GM21447 (cell line): ENCODE measurements at regions not wholly inside any gene's neighbourhood (a gene's known extent, or its start where the extent isn't known, plus 50 kb on each side); places are given as distances from the start of the nearest gene placed in this dataset.

Experiments
- ATAC-seq: cut with Tn5 transposase; IDR thresholded peaks from one replicate; pipeline ENCODE4 v1.9.1; 2021; ENCODE audit not compliant: unreplicated experiment

DNA sequence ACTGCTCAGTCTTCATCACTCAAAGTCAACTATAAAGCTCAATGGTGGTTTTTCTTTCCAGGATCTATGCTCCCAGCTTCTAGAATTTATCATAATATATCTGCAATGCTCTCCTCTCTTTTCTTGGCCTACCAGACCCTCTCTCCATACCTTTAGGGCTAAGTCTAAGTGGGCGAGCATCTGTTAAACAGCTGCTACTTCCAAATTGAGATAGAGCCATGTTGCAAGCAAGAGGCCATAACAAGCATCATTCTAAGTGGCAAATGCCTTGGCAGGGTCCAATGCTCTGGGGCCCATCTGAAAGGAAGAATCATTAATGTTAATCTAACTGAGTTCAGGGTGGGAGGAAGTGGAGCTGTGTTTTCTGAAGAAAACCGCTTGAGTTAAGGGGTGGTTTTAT lies 324.0 kb downstream of the TLR4 start:
- ATAC-seq: no peak

DNA sequence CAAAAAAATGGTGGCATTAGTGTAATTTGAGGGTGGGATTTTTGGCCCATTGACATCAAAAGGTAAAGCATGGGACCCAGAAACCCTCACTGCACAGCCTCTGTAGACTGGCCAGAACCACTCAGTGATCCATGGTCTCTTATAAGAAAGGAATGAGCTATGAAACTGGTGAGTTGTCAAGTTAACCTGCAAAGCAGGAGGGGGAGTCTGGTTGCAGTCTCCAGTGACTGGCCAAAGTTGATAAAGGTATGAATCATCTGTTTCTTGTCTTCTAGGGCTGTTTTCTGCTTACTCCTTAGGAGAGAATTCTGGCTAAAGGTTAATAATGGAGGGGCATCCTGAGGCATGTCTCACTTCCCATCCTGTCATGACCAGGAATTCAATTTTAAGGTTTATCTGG lies 325.2 kb downstream of the TLR4 start:
- no peak for ATAC-seq

DNA sequence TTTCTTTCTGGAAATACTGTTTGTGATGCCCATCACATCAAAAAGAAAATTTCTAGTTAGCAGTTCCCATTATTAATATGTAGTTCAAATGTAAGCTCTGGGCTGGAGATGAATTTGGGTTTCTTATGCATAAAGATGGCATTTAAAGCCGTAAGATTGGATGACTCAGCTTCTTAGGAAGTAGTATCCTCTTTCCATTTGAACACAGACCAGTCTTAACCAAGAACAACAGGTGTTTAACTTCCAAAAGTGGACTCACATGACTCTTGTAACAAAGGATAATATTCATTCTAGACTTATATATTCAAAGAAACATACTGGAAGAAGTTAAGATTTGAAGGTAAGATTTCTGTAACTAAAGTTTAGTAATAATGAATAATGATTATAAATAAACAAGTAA lies 330.5 kb downstream of the TLR4 start:
- no peak for ATAC-seq

DNA sequence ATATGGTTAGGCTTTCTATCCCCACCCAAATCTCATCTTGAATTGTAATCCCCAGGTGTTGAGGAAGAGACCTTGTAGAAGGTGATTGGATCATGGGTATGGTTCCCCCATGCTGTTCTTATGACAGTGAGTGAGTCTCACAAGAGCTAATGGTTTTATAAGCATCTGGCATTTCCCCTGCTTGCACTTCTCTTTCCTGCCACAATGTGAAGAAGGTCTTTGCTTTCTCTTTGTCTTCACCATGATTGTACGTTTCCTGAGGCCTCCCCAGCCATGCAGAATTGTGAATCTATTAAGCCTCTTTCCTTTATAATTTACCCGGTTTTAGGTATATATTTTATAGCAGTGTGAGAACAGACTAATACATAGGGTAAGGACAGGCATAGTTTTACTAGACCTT lies 334.5 kb downstream of the TLR4 start:
- no peak for ATAC-seq

DNA sequence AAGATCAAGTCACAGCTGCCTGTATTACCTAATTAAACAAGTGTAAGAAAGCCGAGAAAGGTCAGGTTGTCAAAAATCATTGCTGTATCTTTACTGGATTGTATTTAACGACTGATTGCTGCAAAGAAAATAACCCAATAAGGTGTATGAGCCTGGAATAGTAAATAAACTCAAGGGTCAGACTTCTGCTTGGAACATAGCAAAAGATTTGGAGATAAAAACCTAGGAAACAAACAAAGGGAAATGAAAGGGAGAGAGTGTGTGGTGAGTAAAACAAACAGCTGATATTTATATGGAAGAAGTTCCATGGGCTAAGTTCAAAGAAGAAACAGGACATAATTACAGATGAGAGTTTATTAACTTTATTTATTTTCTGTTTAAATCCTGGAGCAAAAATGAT lies 354.0 kb downstream of the TLR4 start:
- ATAC-seq: no peak

DNA sequence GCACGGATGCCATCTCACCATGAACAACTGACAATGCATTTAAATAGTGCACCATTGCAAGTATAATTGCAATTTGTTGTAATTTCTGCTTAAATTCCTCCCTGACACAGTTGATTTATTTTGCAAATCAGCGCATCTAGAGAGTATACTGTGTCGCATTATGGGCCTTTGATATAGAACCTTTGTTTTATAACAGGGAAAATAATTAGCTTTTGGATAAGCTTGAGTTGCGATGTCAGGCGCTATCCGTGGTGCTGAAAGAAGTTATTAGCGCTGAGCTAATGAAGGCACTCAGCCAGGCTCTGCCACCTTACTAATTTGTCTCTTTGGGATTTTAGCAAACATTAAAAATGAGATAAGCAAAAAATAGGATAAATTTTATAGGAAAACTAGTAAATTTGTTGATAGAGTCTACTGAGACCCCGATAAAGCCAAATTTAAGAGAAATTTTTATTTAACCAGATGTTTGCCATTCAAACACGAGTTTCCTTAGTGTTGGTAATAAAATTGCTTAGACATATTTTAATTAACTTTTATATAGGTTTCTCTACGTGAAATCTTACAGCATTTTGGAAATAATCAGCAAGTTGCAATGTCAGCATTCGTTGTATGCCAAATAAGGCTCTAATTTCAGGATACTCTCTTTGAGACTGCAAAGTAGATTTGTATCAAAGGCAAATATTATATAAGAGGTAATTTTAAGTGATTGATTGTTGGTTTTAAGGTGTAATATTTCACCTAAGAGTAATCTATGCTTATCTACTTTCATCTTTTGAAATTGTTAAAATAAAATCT lies 355.5 kb downstream of the TLR4 start:
- ATAC-seq: no peak

DNA sequence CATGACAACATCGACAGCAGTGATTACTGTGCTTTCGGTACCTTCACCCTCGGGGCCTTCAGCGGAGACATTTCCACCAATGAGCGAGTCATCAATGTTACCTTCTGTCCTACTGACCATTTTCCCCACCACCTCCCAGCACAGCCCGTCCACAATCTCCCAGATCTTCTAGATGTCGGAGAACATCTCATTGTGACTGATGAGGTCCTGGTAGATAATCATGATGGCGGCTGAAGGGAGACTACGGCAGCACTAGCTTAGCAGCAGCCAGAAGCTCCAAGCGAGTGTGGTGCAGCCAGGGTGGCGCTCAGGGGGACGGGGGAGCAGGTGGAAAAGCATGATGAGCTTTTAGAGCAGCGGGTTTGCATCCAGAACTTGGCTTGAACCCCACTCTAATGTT lies 379.0 kb downstream of the TLR4 start:
- no peak for ATAC-seq

DNA sequence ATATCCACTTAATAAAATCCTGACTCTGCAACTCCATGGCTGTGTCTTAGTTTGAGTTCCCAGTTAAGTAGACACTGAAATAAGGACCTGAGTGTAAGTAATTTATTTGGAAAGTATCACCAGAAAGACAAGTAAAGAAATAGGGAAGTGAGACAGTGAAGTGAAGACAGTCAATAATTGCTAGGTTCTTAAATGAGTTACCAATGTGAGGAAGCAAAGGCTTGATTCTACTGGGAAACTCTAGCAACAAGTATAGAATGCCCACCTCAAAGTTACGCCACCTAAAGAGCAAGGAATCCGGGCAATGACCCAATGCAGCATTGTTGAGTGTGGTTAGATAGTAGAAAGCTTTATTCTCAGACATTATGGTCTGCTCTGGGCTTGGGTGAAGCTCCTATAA lies 383.9 kb downstream of the TLR4 start:
- ATAC-seq: peak; percentile 60

DNA sequence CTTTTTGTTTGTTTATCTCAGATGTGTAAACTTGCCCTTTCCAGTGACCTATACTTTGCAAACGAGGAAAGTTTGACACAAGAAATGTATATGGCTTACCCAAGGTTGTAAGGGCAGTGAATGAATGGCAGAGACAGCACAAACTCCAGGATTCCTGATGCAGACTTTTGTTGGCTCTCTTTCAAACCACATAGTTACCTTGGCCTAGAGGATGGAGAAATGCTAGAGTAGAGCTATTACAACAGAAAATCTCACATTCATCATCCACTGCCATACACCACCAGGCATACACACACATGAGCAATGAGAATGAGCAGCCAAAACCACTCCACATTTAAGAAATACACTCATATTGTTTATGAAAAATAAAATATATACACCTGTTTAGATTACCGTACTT lies 387.0 kb downstream of the TLR4 start:
- ATAC-seq: no peak

DNA sequence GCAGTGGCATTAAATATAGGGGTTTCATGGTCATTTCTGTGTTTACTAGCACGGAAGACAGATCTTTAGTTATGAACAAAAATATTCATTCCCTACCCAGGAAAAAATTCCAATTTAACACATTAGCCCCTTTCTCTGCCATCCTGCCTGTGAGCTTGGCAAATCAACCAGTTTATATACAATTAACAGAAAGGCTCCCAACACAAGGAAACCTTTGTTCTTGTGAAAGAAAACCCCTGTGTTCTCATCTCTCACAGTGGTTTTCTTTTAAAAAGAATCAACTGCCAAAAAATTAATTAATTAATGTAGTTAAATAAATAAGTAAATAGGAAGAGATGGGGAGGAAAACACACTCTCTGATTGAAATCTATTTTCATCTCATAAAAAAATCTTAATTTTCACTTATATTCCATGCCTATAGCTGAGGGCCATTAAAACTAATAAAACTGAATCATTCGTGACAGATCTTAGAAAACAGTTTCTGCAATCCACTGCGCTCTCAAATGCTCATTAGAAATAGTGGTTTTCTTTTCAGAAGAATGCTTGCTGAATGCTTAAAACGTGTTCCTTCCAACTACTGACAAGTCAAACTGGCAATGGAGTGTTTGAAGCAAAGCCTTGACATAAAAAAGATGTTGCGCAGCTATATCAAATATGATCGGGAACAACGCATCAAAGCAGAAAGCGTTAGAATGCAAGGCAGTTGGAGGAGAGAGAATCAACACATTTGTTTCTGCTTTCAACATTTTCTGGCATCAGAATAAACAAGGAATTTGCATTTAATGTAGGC lies 387.7 kb downstream of the TLR4 start:
- no peak for ATAC-seq

DNA sequence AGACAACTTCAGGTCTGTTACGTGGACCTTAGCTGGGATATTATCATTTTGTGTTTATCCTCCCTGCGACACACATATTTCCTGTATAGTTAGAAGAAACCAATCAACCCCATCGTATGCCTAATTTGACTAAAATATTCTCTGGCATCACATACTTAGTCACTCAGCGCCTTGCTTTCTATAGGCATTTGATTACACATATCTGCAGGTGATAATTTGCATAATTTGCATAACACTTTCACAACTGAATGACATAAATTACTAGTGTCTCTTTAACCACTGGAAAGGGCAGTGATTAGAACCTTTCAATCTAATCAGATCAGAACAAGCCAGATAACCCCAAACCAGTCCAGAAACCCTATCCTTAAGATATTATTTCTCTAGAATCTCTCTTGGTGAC lies 390.2 kb downstream of the TLR4 start:
- ATAC-seq: no peak

DNA sequence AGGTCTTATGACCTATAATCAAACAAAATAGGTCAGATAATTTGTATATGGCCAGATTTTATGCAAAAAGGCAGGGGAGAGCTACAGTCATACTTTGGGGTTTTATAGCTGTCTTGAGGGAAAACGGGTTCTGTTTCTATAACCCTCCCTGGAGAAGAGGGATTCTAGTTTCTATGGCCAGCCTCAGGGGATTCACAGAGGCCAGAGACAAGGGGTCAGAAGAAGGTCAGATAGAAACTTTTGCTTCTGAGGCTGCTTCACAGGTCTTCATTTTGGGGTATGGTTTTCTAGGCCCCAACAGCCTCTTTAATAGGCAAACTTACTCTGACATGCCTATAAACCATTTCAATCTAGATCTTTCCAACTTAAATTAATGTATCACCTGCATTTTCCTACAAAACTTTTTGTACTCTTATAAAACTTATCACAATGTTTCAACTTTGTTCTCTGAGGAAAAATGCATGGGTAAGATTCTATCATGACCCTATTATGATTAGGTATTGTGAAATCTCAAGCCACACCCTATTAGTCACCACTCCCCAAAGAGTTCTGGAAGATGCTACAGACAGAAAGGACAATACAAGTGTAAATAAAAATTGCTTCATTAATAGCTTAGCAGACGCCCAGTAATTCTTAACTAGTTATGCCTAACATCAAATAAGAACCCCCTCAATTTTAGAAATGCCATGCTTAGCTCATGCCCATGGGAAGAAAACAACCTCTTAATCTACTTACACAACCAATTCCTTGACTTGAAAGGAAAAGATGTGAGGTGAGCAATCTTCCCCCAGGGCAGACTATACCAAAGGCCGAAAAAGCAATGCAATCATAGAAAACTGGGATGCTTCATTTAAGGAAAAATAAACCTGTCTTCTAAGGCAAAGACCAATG lies 396.6 kb downstream of the TLR4 start:
- ATAC-seq: no peak

DNA sequence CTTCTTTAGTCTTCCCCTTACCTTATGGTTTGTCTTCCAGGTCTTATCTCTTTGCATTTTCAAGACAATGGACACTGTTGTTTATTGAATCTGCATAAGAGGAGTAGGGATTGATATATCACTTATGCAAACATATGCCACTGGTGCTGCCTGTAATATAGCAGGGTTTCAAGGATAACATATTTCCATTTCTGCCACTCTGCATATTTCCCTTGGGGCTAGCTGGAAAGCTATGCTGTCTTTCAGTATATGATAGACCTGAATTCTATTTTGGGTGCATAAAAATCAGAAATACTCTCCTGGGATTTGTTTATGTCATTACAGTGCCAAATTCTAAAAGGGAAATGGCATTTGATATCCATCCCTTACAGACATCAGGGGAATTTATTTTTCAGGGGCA lies 400.2 kb downstream of the TLR4 start:
- ATAC-seq: no peak

DNA sequence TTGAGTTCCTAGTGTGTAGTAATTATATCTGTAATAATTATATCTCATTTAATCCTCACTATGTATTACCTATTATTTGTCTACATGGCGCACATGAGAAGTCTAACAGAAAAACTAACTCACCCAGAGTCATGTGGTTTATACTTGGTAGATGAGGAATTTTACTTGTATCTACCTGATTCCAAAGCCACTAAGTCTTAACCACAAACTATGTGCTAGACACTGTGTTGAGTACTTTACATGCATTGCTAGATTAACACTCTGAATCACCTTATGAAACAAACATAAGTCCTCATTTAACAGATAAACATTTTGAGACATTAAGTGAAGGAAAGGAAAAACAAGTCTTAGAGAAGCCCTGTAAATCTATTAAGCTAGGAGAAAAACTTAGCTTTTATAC lies 404.8 kb downstream of the TLR4 start:
- no peak for ATAC-seq

DNA sequence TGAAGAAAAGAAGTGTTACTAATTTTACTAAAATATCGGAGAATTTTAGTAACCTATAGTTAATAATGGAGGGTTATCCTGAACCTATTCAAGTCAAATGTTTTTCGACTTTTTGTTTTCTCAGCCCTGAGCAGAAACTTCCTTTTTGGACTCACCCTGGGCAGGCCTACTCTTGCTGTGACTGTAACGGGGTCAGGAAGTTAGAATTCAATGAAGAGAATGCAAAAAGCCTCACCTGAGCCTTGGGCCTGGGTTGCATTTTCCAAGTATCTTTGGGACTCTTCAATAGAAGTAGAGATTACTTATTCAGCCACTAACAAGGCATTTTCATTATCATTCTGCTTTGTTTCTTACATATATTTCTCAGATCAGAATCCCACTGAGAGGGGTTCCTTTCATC lies 405.3 kb downstream of the TLR4 start:
- no peak for ATAC-seq

DNA sequence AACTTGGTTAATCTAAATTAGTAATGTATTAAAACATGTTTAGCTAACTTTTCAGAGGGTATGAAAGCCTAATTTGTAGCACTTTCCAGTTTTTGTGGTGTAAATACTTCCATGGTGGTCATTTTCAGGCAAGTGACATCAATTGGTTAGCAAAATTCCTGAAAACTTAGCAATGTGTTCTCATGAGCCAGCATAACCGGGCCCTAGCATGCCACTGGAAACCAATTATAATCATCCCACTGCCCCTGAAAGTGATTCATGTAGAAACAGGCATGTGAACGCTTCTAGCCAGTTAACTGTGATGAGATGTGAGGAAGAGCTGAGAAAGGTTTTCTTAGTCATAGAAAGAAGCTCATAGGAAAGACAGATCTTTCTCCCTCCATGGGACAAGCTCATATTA lies 417.2 kb downstream of the TLR4 start:
- ATAC-seq: no peak

DNA sequence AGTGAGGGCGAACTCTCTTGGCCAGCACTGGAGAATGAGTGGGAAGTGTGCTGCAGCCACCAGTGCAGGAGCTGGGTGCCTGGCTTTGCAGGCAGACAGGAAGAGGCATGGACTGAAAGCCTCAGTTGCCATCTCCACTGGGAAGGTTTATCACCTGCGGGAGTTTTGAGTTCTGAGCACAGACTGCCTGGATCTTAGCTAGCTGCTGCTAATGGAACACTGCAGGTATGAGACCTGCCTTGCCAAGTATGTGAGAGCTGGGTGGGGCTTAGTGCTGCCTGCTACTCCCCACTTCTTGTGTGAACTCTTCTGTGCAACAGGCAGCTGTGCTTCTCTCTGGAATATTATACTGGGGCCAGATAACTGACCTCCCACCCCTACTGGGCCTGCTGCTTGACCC lies 424.1 kb downstream of the TLR4 start:
- ATAC-seq: no peak

DNA sequence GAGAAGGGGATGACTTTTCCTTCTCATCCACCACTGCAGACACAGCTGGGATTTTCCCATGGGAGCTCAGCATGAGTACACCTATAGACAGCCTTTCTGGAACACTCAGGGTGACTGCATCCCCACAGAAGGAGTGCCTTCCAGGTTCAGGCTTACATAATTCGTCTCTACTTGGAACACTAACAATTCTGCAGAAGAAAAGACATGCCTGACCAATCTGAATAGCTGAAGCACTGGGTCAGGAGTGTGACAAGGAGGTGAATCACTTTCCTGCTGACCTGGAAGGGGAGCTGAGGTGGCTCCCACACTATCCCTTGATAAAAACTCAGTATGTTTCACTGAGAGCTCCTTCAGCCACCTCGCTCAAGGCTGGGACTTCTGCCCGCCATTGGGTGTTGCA lies 425.3 kb downstream of the TLR4 start:
- no peak for ATAC-seq

DNA sequence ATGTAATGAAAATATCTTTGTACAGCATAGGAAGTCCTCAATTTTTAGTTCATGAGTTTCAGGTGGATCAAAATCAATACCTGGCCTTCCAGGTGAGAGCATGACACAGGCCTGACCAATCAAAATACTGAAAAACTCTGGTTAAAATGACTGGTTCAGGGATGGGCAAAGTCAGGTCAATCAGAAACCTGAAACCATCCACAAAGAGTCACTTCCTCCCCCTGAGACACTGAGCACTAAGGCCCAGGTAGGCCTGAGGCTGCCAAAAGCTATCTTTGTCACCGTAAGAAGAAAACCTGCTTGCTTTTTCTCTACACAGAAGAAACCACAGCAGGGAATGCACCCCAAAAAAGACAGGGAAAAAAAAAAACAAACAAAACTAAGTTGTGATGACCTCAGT lies 444.8 kb downstream of the TLR4 start:
- no peak for ATAC-seq

DNA sequence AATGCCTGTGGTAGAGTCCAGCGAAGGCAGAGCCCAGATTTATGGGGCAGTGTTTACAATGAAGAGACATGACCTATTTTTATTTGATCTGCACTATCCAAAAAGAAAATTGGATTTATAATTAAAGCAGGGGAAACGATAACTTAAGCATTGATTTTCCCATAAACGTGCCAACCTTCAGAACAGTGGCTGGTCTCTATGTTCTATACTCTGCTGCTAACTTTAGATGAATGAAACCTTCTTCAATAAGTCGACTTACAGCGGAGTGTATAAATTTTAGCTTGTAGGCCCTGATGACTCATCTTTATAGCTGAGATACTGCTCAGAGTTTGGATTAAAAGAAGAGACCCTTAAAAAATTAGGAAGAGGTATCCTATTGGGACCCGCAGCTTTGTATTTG lies 452.6 kb downstream of the TLR4 start:
- ATAC-seq: no peak

DNA sequence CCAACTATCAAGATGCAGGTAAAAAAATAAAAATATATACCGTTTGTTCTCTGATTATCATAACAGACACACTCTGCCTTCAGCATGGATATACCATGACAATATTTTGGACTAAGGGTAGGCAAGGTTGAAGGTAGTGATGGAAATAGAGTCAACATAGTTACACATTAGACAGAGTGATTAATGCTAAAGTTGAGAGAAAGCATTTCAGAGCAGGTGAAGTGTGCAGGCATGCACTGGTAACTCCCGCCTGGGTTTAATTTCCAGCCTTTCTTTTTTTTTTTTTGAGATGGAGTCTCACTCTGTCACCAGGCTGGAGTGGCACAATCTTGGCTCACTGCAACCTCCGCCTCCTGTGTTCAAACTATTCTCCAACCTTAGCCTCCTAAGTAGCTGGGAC lies 458.5 kb downstream of the TLR4 start:
- no peak for ATAC-seq

DNA sequence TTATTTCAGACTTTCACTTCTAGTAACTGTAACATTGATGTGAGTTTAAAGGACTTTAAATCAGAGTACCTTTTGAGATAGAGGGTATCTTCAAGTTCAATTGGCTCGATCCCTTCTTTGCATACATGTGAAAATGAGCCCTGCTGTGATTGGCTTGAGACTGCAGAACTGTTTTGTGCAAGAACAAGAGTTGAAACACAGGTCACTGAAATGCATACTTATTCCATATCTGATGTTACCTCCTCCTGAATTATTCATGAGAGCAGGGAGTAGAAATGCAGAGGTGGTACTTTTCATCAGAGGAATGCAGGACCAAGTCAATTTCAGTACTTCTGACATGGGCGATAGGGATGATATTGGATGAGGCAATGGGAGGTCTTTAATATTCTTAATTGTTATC lies 459.5 kb downstream of the TLR4 start:
- ATAC-seq: no peak
